Erythroblast (primary cell): ENCODE measurements at regions not wholly inside any gene's neighbourhood (a gene's known extent, or its start where the extent isn't known, plus 50 kb on each side); places are given as distances from the start of the nearest gene placed in this dataset.

Source experiments
- GATA1 ChIP-seq: IDR thresholded peaks from 2 replicates; pipeline ENCODE4 v1.6.1; 2011; ENCODE audit warnings: low read depth, mild to moderate bottlenecking, control low read depth, low read length, moderate library complexity
- POLR2A ChIP-seq: IDR thresholded peaks from 2 replicates; pipeline ENCODE4 v1.6.1; 2011; ENCODE audit warnings: mild to moderate bottlenecking, low read length

GRCh38 chr4:130368668-130369067 is 1272.7 kb downstream of the C4orf33 start:
- TF ChIP-seq POLR2A (no peak), GATA1 (no peak)
